ENCODE measurements at regions not wholly inside any gene's neighbourhood (a gene's known extent, or its start where the extent isn't known, plus 50 kb on each side); places are given as distances from the start of the nearest gene placed in this dataset.

- H3K36me3 ChIP-seq (ENCODE audit: control insufficient read depth, insufficient read depth, low read length), result no peaks in the 10 kb centered on the region
- H3K9me3 ChIP-seq (ENCODE audit: control insufficient read depth, insufficient read depth, low read length), result no peaks in the 10 kb centered on the region
- no peak overlapping the region for H3K4me3 ChIP-seq (ENCODE audit: low read depth, low read length)
- H3K27ac ChIP-seq (ENCODE audit: low read depth, low read length), result no peak overlapping the region
- no CpG with 5 or more reads among the region's 4 CpGs for WGBS (ENCODE audit: insufficient coverage)
- no peak for DNase-seq (ENCODE audit: low read depth in 4 of 6, low spot score in 6 of 6)
- no peaks in the 10 kb centered on the region for H3K27me3 ChIP-seq (ENCODE audit: control insufficient read depth, insufficient read depth, low read length)
- no peaks in the 10 kb centered on the region for H3K4me1 ChIP-seq (ENCODE audit: control insufficient read depth, insufficient read depth, low read length)
Measured at GRCh38 chr12:75933101-75933500, 98.5 kb downstream of the PHLDA1 start.

- Histone ChIP-seq H3K4me1 (ENCODE audit: control insufficient read depth, insufficient read depth, low read length) (no peaks in the 10 kb centered on the region), H3K27ac (ENCODE audit: low read depth, low read length) (no peak overlapping the region), H3K9me3 (ENCODE audit: control insufficient read depth, insufficient read depth, low read length) (no peaks in the 10 kb centered on the region), H3K27me3 (ENCODE audit: control insufficient read depth, insufficient read depth, low read length) (no peaks in the 10 kb centered on the region), H3K4me3 (ENCODE audit: low read depth, low read length) (no peak overlapping the region), H3K36me3 (ENCODE audit: control insufficient read depth, insufficient read depth, low read length) (no peaks in the 10 kb centered on the region)
- WGBS (ENCODE audit: insufficient coverage), result 93% methylated on average over 1 of the region's 1 CpG
- DNase-seq (ENCODE audit: low read depth in 4 of 6, low spot score in 6 of 6), result no peak
Measured at GRCh38 chr12:75932241-75932640, 99.3 kb downstream of the PHLDA1 start.

DNA sequence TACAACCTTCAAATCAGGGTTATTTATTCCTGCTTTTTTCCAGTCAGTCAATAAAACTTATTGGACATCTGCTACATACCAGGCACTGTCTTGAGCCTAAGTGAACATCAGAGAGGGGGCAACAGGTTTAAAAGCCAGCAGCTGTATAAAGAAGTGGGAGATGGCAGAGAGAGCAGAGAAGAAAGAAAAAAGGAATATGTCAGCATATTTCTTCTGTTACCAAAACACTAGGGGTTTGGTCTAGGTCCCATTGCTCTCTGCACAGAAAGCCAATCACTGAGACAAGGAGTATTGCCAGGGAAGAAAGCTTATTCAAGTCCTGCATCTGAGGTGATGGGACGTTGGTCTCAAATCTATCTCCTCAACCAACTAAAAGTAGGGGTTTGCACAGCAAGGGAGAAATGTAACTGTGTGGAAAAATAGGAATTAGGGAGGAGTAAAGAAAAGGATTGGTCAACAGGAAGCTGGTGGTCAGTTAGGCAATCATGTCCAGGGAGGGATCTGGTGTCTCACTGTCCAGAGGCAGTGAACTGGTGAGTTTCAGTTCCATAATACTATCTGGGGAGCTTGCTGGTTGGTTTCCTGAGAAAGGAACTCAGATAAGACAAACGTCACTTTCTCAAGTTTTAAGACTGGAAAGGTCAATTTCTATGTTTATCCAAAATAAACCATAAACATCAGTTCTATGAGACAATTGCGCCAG is 107.5 kb downstream of the PHLDA1 start:
- H3K27me3 ChIP-seq (ENCODE audit: control insufficient read depth, insufficient read depth, low read length), result no peaks in the 10 kb centered on the region
- no CpG with 5 or more reads among the region's 3 CpGs for WGBS (ENCODE audit: insufficient coverage)
- no peaks in the 10 kb centered on the region for H3K4me1 ChIP-seq (ENCODE audit: control insufficient read depth, insufficient read depth, low read length)
- H3K4me3 ChIP-seq (ENCODE audit: low read depth, low read length), result no peak overlapping the region
- no peak overlapping the region for H3K27ac ChIP-seq (ENCODE audit: low read depth, low read length)
- no peak for DNase-seq (ENCODE audit: low read depth in 4 of 6, low spot score in 6 of 6)
- H3K9me3 ChIP-seq (ENCODE audit: control insufficient read depth, insufficient read depth, low read length), result no peaks in the 10 kb centered on the region
- no peaks in the 10 kb centered on the region for H3K36me3 ChIP-seq (ENCODE audit: control insufficient read depth, insufficient read depth, low read length)

- no peak for DNase-seq (ENCODE audit: low read depth in 4 of 6, low spot score in 6 of 6)
- no peaks in the 10 kb centered on the region for H3K27me3 ChIP-seq (ENCODE audit: control insufficient read depth, insufficient read depth, low read length)
- H3K4me1 ChIP-seq (ENCODE audit: control insufficient read depth, insufficient read depth, low read length), result no peaks in the 10 kb centered on the region
- no peak overlapping the region for H3K27ac ChIP-seq (ENCODE audit: low read depth, low read length)
- no peaks in the 10 kb centered on the region for H3K9me3 ChIP-seq (ENCODE audit: control insufficient read depth, insufficient read depth, low read length)
- no peaks in the 10 kb centered on the region for H3K36me3 ChIP-seq (ENCODE audit: control insufficient read depth, insufficient read depth, low read length)
- no peak overlapping the region for H3K4me3 ChIP-seq (ENCODE audit: low read depth, low read length)
- WGBS (ENCODE audit: insufficient coverage), result 95% methylated on average over 2 of the region's 3 CpGs
Measured at GRCh38 chr12:75922944-75923642, 108.5 kb downstream of the PHLDA1 start.

DNA sequence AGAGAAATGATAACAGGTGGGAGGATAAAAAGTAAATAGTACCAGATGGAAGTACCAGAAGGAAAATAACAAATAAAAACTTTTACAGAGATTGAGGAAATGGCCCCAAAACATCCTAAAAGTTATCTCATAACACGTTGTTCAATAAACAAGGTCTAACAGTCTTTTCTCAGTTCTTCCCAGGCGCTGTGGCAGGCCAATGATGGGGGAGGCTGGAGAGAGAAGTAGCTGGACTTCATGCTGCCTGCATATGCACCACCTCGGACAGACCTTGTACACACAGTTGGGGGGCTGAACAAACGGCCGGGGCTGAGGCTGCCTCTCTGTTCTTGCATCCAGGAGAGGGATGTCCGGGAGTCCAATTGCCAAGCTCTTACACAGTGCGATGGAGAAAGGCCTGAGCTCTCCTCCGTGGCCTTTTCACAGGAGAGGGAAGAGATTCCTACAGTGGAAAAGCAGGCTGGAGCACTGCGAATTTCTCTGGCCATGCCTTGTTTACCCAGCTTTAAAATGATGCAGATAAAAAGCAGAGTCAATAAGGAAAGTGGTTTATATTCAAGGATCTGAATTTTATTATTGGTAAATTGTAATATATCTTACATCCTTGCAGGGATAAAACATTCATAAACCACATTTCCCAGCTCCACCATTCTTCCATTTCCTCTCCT is 109.8 kb downstream of the PHLDA1 start:
- H3K27me3 ChIP-seq (ENCODE audit: control insufficient read depth, insufficient read depth, low read length), result no peaks in the 10 kb centered on the region
- WGBS (ENCODE audit: insufficient coverage), result 47% methylated on average over 6 of the region's 9 CpGs
- no peaks in the 10 kb centered on the region for H3K9me3 ChIP-seq (ENCODE audit: control insufficient read depth, insufficient read depth, low read length)
- no peaks in the 10 kb centered on the region for H3K4me1 ChIP-seq (ENCODE audit: control insufficient read depth, insufficient read depth, low read length)
- DNase-seq (ENCODE audit: low read depth in 4 of 6, low spot score in 6 of 6), result no peak
- no peaks in the 10 kb centered on the region for H3K36me3 ChIP-seq (ENCODE audit: control insufficient read depth, insufficient read depth, low read length)
- H3K27ac ChIP-seq (ENCODE audit: low read depth, low read length), result peak overlapping the region; percentile 35
- H3K4me3 ChIP-seq (ENCODE audit: low read depth, low read length), result no peak overlapping the region

GRCh38 chr12:75917715-75918114 is 113.9 kb downstream of the PHLDA1 start:
- Histone ChIP-seq H3K4me1 (ENCODE audit: control insufficient read depth, insufficient read depth, low read length) (no peaks in the 10 kb centered on the region), H3K9me3 (ENCODE audit: control insufficient read depth, insufficient read depth, low read length) (no peaks in the 10 kb centered on the region), H3K27me3 (ENCODE audit: control insufficient read depth, insufficient read depth, low read length) (no peaks in the 10 kb centered on the region), H3K4me3 (ENCODE audit: low read depth, low read length) (no peak overlapping the region), H3K36me3 (ENCODE audit: control insufficient read depth, insufficient read depth, low read length) (no peaks in the 10 kb centered on the region), H3K27ac (ENCODE audit: low read depth, low read length) (no peak overlapping the region)
- WGBS (ENCODE audit: insufficient coverage), result no CpG with 5 or more reads among the region's 2 CpGs
- DNase-seq (ENCODE audit: low read depth in 4 of 6, low spot score in 6 of 6), result no peak

DNA sequence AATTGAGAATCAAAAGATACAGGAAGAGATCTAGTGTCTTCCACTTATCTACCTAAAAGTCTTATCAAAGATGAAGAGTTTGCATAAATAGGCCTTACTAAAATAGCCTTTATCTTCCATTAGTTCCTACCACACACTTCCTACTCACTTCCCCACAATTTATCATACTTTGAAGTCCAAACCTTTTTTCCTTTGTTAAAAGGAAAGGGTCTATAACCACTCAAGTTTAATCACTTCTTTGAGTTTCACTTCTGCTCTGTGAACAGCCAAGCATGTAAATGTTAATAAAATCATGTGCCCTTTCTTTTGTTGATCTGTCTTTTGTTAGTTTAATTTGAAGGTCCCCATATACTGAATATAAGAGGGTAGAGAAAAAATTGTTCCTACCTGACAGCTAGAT is 114.5 kb downstream of the PHLDA1 start:
- no peak for DNase-seq (ENCODE audit: low read depth in 4 of 6, low spot score in 6 of 6)
- Histone ChIP-seq H3K4me3 (ENCODE audit: low read depth, low read length) (no peak overlapping the region), H3K9me3 (ENCODE audit: control insufficient read depth, insufficient read depth, low read length) (no peaks in the 10 kb centered on the region), H3K36me3 (ENCODE audit: control insufficient read depth, insufficient read depth, low read length) (no peaks in the 10 kb centered on the region), H3K27me3 (ENCODE audit: control insufficient read depth, insufficient read depth, low read length) (no peaks in the 10 kb centered on the region), H3K27ac (ENCODE audit: low read depth, low read length) (no peak overlapping the region), H3K4me1 (ENCODE audit: control insufficient read depth, insufficient read depth, low read length) (no peaks in the 10 kb centered on the region)

DNA sequence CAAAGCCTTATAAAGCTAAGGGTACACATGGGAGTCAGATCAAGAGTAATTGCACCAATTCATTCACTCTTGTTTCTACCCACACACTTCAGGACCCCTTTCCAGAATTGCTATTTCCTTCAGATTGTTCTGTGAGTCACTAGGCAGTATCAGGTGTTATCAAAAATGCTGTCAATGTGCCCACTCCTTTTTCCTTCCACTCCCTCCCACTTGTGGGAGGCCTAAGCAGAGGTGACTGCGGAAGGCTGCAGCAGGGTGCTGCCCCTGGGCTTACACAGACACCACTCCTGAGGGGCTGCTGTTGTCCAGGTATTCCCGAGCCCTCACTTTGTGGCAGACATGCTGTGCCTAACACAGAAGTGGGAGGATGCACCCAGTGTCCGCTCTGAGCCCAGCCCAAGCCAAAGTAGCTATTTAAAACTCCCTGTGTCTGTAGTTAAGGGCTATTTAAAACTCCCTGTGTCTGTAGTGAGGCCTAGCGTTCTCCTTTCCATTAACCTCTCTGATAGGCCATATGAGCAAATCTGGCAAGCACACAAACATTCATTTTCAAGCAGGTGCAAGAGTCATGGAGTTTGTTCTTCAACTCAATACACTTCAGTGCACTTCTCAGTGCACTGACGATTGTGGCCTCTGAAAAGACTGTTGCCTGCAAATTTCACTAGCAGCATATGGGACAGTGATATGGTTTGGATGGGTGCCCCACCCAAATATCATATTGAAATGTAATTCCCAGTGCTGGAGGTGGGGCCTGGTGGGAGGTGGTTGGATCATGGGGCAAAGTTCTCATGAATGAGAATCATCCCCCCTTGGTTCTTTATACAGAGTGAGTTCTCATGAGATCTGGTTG is 117.8 kb downstream of the PHLDA1 start:
- H3K27me3 ChIP-seq (ENCODE audit: control insufficient read depth, insufficient read depth, low read length), result no peaks in the 10 kb centered on the region
- H3K27ac ChIP-seq (ENCODE audit: low read depth, low read length), result no peak overlapping the region
- H3K9me3 ChIP-seq (ENCODE audit: control insufficient read depth, insufficient read depth, low read length), result no peaks in the 10 kb centered on the region
- no peaks in the 10 kb centered on the region for H3K36me3 ChIP-seq (ENCODE audit: control insufficient read depth, insufficient read depth, low read length)
- DNase-seq (ENCODE audit: low read depth in 4 of 6, low spot score in 6 of 6), result no peak
- 83% methylated on average over 2 of the region's 5 CpGs for WGBS (ENCODE audit: insufficient coverage)
- H3K4me3 ChIP-seq (ENCODE audit: low read depth, low read length), result no peak overlapping the region
- peaks cover 8% of the 10 kb centered on the region for H3K4me1 ChIP-seq (ENCODE audit: control insufficient read depth, insufficient read depth, low read length)

All from spinal cord (tissue), 9 donors.